OCI-M2 (cell line): ENCODE measurements at regions not wholly inside any gene's neighbourhood (a gene's known extent, or its start where the extent isn't known, plus 50 kb on each side); places are given as distances from the start of the nearest gene placed in this dataset.
"Not testable (repeated sequence)": the region's sequence is repeated elsewhere in the genome, so short reads cannot be mapped to it uniquely, and the experiment has no call there.

Experiments
- DNase-seq: peaks from one replicate; lab custom pipeline; 2025; ENCODE audit not compliant: unreplicated experiment; lab: John Stamatoyannopoulos, UW

DNA sequence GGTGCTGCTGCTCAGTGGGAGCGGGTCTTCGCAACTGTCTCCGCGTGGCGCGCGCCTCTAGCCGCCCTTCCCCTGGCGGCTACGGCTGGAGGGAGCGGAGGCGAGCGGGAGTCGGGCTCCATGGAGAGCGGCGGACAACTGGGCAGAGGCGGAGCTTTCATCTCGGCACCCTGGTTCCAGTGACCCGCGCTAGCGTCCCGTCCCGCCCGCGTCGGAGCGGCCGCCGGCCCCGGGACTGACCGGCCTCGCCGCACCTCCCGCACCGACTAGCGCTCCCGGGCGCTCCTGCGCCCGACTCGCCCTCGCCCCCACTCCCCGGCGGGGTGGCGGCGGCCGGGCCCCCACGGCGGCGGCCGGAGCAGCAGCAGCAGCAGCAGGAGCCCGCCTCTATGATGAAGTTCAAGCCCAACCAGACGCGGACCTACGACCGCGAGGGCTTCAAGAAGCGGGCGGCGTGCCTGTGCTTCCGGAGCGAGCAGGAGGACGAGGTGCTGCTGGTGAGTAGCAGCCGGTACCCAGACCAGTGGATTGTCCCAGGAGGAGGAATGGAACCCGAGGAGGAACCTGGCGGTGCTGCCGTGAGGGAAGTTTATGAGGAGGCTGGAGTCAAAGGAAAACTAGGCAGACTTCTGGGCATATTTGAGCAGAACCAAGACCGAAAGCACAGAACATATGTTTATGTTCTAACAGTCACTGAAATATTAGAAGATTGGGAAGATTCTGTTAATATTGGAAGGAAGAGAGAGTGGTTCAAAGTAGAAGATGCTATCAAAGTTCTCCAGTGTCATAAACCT, 69.2 kb upstream of the NOTCH2NLA start:
- DNase-seq: not testable (repeated sequence)

DNA sequence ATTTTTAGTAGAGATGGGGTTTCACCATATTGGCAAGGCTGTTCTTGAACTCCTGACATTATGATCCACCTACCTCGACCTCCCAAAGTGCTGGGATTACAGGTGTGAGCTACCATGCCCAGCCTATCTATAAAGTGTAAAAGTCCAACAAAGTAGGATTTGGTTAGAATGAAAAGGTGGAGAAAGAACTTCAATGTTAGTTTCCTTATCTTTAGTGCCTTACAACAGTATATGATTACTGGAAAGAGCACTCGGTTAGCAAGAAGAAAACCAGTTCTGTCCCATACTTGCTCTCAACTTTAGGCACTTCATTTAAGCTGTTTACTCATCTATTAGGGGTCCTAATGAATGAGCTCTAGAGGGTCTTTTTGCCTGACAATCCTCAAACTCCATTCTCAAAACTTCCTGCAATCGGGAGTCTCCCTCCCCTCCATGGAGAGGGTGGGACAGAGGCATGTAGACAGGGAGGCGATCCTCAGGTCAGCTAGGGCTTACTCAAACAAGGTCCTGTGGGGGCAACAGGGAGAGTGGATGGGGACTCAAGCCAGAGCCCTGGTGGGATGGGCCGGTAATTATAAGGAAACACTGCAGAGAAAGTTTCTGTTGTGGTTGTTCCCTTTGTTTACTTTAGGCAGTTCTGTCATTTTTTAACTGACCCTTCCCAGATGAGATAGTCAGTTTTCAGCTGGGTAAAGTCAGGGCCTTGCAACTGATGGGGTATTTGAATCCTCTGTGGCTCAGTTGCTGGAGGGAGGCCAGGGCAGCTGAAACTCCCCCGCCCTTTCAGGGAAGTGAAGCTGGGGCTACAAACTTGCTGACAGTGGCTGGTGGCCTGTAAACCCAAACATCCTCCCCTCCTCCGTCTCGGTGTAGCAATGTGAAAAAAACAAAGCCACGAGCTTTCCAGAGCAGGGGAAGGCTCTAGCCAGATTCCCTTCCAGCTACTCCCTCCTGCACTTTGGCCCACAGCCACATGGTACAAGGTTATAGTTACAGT, 64.4 kb upstream of the NOTCH2NLA start:
- DNase-seq: not testable (repeated sequence)

DNA sequence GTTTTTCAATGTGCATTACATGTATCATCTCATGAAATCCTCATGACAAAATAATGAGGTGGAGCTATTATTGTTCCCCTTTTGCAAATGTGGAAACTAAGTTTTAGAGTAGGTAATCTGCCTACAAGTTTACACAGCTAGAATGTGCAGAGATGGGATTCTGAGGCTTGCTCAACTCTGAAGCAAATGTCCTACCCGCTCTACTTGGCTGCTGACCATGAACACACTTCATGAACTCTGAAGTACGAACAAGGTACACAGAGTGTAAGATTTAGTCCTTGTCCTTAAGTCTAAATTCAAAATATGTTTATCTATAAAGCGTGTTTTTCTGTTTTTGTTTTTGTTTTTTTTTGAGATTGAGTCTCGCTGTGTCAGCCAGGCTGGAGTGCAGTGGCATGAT, 63.6 kb upstream of the NOTCH2NLA start:
- DNase-seq: not testable (repeated sequence)

DNA sequence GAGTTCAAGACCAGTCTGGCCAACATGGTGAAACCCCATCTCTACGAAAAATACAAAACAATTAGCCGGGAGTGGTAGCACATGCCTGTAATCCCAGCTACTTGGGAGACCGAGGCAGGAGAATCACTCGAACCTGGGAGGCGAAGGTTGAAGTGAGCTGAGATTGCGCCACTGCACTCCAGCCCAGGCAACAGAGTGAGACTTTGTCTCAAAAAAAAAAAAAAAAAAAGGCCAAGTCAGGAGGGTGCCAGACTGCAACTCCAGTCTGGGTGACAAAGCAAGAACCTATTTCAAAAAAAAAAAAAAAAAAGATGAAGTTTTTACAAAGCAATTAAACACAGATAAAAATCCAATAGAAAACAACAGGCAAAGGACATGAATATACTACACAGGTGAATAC, 59.1 kb upstream of the NOTCH2NLA start:
- DNase-seq: not testable (repeated sequence)

DNA sequence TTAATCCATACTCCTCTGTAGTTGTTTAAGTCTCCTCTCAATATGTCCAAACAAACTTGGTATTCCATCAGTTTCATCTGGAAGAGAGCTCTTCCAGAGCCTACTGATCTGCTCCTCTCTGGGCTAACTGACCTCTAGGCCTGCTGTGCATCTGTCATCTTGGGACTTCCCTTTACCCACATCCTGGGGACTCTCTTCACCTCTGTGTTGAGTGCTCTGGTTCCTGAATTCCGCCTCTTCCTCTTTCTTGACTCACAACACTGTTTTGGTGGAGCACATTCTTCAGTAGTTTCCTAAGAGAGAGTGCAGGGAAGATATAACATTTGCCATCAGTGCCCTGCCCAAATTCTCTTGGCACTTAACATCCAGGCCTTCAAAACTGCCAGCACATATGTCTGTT, 55.9 kb upstream of the NOTCH2NLA start:
- DNase-seq: not testable (repeated sequence)

DNA sequence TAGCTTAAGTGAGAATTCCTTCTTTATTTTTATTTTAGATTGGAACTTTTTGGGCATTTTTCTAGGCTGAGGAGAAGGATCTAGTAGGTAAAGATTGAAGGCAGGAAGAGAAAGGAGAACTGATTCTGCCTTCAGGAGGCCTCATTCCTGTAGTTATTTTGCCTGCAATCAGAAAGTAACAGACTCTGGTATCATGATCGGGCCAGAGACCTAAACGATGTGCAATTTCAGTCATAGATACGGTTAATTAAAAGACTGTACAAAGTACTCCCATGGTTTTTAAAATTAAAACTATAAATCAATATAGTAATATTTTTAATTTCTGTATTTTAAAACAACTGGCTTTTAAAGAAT, 54.7 kb upstream of the NOTCH2NLA start:
- DNase-seq: not testable (repeated sequence)

DNA sequence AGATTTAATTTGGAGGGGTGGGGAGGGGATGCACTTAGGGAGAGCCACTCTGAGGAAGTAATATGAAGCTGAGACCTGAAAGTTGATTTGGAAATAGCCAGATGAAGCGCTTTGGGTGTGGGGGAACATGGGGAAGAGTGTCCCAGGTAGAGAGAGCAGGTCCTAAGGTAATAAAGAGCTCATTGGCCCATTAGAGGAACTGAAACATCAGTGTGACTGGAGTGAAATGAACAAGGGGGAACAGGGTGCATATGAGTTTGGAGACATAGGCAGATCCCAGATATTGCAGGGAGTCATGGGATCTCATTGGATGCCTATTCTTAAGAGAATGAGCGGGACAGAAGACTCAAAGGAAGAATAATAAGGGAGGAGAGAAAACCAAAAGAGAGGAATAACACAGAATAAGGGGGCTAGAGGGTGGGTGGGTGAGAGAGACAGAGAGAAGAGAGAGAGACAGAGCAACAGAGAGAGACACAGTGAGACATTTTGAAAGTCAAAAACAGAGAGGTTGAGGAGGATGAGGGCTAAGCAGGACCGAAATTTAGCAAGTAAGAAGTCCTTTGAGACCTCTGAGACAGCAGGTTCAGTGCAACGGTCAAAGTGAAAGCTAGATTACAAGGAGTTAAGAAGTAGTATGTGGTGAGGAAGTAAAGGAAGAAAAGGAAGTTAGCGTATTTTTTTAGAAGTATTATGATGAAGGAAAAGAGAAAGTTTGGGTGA, 54.1 kb upstream of the NOTCH2NLA start:
- not testable (repeated sequence) for DNase-seq

DNA sequence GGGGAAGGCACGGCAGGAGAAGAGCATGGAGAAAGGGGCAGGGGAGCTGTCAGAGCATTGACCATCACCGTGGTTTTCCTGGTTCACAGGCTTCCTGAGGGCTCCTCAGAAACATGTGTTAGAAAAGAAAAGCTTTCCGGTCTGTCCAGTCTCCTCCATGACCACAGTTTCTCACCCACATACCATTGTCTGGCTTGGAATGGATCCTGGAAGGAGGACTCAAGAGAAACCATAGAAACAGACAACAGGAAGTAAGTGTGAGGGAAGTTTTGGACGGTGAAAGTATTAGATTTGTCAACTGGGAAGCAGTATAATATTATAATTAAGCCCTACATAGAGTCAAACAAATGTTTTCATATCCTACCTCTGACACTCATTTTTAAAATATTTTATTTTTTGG, 52.7 kb upstream of the NOTCH2NLA start:
- not testable (repeated sequence) for DNase-seq

DNA sequence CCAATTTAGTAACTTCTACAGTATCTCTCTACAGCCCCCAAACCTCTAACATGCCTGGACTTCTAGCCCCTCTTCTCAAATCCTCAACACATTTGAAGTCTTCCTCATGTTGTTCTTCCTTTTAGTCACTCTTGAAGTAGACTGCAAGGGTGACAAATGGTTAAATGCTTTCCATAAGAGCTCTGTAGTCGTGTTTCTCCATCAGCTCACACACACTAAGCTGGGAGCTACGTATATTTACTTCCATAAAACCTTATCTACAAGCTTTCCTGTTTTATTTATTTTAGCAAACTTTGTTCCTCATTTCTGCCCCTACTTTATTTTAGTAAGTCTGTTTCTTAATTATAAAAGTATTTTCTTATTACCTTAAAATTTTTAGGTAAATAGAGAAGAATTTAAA, 49.9 kb upstream of the NOTCH2NLA start:
- not testable (repeated sequence) for DNase-seq
